GM21717 (cell line): ENCODE measurements at regions not wholly inside any gene's neighbourhood (a gene's known extent, or its start where the extent isn't known, plus 50 kb on each side); places are given as distances from the start of the nearest gene placed in this dataset.

Experiments
- ATAC-seq: cut with Tn5 transposase; IDR thresholded peaks from one replicate; pipeline ENCODE4 v1.9.1; 2021; ENCODE audit warnings: mild to moderate bottlenecking, moderate library complexity; ENCODE audit not compliant: unreplicated experiment

DNA sequence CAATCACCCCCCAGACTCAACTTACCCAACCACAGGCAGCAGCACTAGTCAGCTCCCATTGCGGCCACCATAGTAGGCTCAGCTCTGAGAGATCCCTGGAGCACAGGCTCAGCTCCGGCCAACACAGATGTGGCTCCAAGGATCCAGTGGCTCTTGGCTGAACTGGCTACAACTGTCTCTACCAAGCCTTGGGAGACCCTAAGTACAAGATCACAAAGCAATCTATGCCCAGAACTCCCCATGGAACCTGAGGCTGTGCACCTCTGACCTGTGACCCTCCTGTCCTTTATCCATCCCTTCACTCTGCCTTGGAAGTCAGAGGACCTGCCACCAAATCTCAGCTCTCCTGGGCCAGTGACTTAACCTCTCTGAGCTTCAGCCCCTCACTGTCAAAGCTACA is 61.8 kb upstream of the GJB5 start:
- no peak for ATAC-seq

DNA sequence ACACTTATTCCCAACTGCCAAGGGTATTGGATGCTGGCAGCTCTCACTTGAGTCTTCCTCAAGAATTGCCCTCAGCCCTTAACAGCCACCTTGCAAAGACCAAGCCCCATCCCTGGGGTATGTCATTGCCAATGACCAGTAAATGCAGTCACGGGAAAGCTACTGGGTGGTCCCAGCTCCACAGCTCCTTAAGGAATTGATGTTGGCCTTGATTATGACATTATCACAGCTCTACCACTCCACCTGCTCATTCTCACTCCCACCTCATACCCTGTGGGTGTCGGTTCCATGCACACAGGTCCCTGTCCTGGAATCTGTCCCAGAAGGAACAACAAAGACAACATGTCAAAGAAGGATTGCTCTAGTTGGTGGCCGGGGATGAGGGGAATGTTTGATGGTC is 60.5 kb upstream of the GJB5 start:
- no peak for ATAC-seq

DNA sequence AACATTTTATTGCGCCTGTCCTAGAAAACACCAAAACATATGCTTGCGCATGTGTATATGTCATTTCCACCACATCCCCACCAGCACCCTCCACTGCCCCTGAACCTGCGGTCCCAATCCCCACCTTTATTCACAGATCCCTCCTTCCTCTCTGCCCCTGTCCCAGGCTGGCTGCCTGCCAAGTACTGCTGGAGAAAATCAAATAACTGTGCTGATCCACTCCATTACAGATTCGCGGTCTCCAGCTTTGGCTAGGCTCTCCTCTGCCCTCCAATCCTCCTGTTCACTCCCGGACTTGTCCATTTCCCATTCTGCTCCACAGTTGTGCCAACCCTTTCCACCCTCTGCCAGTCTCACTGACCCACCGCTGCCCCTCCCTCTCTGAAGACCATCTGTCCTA is 59.3 kb upstream of the GJB5 start:
- ATAC-seq: no peak

DNA sequence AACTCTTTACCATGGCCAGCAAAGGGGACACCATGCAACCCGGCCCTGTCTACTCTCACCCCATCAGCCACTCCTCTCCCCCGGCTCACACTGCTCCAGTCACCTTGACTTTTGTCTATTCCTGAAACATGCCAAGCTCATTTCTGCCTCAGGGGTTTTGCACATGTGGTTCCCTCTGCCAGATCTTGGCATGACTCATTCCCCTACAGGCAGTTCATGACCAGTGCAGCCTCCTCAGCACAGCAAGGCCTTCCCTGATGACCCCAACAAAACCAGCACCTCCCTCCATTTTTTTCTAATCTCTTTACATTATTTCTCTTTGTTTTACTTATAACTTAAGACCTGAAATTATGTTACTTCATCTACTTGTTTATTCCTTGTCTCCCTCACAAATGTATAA is 58.6 kb upstream of the GJB5 start:
- ATAC-seq: no peak

DNA sequence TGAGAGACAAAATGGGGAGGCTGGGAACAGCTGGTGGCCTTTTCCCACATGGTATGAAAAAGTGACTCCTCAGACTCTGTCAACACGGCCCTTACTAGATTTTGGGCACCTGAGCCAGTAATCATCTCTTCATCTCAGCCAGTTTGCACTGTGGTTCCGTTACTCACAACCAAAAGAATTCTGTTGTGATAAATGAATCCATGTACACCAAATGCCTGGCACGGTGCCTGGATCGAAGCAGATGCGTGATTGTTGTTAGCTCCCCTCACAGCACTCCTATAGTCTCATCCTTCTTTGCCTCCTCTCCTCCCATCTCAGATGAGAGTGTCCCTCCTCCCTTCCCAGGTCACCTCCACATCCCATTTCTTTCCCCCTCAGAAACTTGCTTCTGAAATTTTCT is 57.9 kb upstream of the GJB5 start:
- no peak for ATAC-seq

DNA sequence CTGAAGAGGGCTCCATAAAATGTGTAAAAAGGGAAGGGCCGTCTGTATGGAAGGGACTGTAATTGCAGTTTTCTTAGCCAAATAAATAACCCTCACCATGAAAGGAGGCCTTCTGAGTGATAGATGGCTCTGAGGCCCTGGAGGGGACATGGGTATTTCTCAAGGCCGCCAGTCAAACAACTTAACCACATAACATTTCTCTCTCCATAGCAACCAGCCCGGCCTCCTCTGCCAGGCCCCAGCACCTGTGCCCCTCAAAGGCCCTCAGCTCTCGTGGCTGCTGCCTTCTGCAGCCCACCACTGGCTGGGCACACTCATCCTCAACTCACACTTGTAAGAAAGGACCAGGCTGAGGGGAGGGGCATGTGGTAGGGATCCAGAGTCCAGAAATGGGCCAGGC is 57.0 kb upstream of the GJB5 start:
- ATAC-seq: no peak

DNA sequence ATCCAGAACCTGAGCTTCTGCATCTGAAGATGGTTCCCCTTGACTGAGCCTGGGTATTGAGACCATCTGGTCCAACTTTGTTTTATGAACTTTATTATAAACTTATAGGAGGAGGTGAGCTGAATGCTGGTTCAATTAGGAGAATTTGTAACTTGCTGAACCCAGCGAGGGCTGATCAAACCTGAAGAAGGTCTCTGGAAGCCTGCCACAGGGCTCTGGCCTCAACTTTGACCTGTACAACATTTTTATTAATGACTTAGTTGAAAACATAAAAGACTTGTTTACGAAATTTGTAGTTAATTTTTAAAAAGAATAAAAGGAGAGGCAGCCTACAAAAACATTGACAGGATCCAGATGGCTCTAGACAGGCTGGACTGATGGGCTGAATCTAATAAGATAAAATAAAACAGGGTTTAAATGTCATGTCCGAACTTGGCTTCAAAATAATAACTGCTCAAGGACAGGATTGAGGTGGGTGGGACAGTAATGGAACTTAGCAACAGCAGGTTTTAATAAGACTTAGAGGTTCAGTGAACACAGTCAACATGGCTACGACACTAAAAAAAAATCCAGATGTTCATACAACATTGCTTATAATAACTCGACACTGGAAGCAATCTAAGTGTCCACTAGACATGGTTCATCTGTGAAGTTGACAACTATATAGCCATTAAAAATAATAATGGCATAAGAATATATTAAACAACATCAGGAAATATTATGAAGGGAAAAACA is 53.4 kb upstream of the GJB5 start:
- no peak for ATAC-seq
